LNCAP (cell line): ENCODE measurements at regions not wholly inside any gene's neighbourhood (a gene's known extent, or its start where the extent isn't known, plus 50 kb on each side); places are given as distances from the start of the nearest gene placed in this dataset.

Experiments
- CTCF ChIP-seq: fragments of 450-650 bp; IDR thresholded peaks from 2 replicates; pipeline ENCODE4 v1.5.1; 2017; ENCODE audit warnings: mild to moderate bottlenecking

GRCh38 chr12:124485371-124485770 lies 82.0 kb downstream of the NCOR2 start:
- no peak for TF ChIP-seq CTCF

- TF ChIP-seq CTCF = no peak
Measured at GRCh38 chr12:124484526-124484953, 82.9 kb downstream of the NCOR2 start.

- TF ChIP-seq CTCF = no peak
Measured at GRCh38 chr12:124484067-124484466, 83.3 kb downstream of the NCOR2 start.

GRCh38 chr12:124482901-124483799 lies 84.3 kb downstream of the NCOR2 start:
- no peak for TF ChIP-seq CTCF

- TF ChIP-seq CTCF = no peak
Measured at GRCh38 chr12:124482567-124482893, 84.9 kb downstream of the NCOR2 start.

- TF ChIP-seq CTCF = no peak
Measured at GRCh38 chr12:124481772-124482566, 85.4 kb downstream of the NCOR2 start.

- TF ChIP-seq CTCF = no peak
Measured at GRCh38 chr12:124481257-124481750, 86.1 kb downstream of the NCOR2 start.
